OCI-LY7 (cell line): ENCODE measurements at regions not wholly inside any gene's neighbourhood (a gene's known extent, or its start where the extent isn't known, plus 50 kb on each side); places are given as distances from the start of the nearest gene placed in this dataset.

Source experiments
- BruUV-seq: library from RNA; stranded (reverse); fragments of 400-500 nt; replicated peaks from 2 replicates; lab custom pipeline; 2021; lab: Mats Ljungman, UMichigan
- CTCF ChIA-PET: fragments of 300-600 bp; sonication (Branson Sonifier 250); formaldehyde crosslinking; loops from one replicate; lab custom pipeline; 2022; ENCODE audit warnings: antibody characterized with exemption; ENCODE audit not compliant: unreplicated experiment; lab: Charles Lee
- POLR2A ChIA-PET: fragments of 300-600 bp; sonication (Branson Sonifier 250); formaldehyde crosslinking; loops from one replicate; lab custom pipeline; 2022; ENCODE audit warnings: antibody characterized with exemption; lab: Charles Lee
- DNase-seq: peaks from one replicate; pipeline ENCODE4 v3.0.0-alpha.2; 2015; ENCODE audit warnings: low spot score
- H2AFZ ChIP-seq: fragments of 200-600 bp; sonication (generic), shearing (Covaris generic); 2 replicates; pipeline ENCODE4 v1.6.1; 2014; ENCODE audit warnings: mild to moderate bottlenecking, antibody characterized with exemption, low read length, moderate library complexity
- H3K27ac ChIP-seq: fragments of 200-600 bp; sonication (generic); 2 replicates; pipeline ENCODE4 v1.5.1; 2014; ENCODE audit warnings: mixed run types, low read depth, mild to moderate bottlenecking, moderate library complexity, low read length, inconsistent platforms; ENCODE audit not compliant: poor library complexity, severe bottlenecking
- H3K36me3 ChIP-seq: fragments of 200-600 bp; sonication (generic); 2 replicates; pipeline ENCODE4 v1.6.1; 2014; ENCODE audit warnings: mild to moderate bottlenecking, antibody characterized with exemption, low read length, moderate library complexity, mixed read lengths; ENCODE audit not compliant: insufficient read depth
- H3K4me1 ChIP-seq: fragments of 200-600 bp; sonication (generic); 2 replicates; pipeline ENCODE4 v1.5.1; 2014; ENCODE audit warnings: mild to moderate bottlenecking, low read length; ENCODE audit not compliant: insufficient read depth, poor library complexity, severe bottlenecking
- H3K4me2 ChIP-seq: fragments of 200-600 bp; sonication (generic); 2 replicates; pipeline ENCODE4 v1.6.1; 2014; ENCODE audit warnings: mild to moderate bottlenecking, low read length
- H3K4me3 ChIP-seq: fragments of 200-600 bp; sonication (generic); 2 replicates; pipeline ENCODE4 v1.5.1; 2014; ENCODE audit warnings: mild to moderate bottlenecking, low read depth, low read length; ENCODE audit not compliant: poor library complexity, severe bottlenecking
- H3K79me2 ChIP-seq: fragments of 200-600 bp; sonication (generic); 2 replicates; pipeline ENCODE4 v1.6.1; 2016; ENCODE audit warnings: low read depth, mild to moderate bottlenecking, low read length, moderate library complexity, mixed read lengths; ENCODE audit not compliant: insufficient read depth
- H3K9me2 ChIP-seq: fragments of 200-600 bp; sonication (generic); 2 replicates; pipeline ENCODE4 v1.6.1; 2016; ENCODE audit warnings: mild to moderate bottlenecking, low read length, mixed read lengths; ENCODE audit not compliant: insufficient read depth
- H3K9me3 ChIP-seq: fragments of 200-600 bp; sonication (generic); 2 replicates; pipeline ENCODE4 v1.6.1; 2014; ENCODE audit warnings: mild to moderate bottlenecking, mixed run types, low read length, mixed read lengths
- H4K20me1 ChIP-seq: fragments of 200-600 bp; sonication (generic); 2 replicates; pipeline ENCODE4 v1.6.1; 2014; ENCODE audit warnings: mild to moderate bottlenecking, antibody characterized with exemption, low read length, moderate library complexity, mixed read lengths; ENCODE audit not compliant: insufficient read depth
- CTCF ChIP-seq: fragments of 200-600 bp; sonication (generic); conservative IDR thresholded peaks from 2 replicates; pipeline ENCODE4 v1.5.1; 2014; ENCODE audit warnings: mild to moderate bottlenecking, antibody characterized with exemption, low read length, moderate library complexity, mixed read lengths
- EZH2phosphoT487 ChIP-seq: fragments of 200-600 bp; sonication (generic); IDR thresholded peaks from 2 replicates; pipeline ENCODE4 v1.6.1; 2018; ENCODE audit warnings: low read depth, borderline replicate concordance, mild to moderate bottlenecking, mixed run types, antibody characterized with exemption, low read length, moderate library complexity, mixed read lengths
- intact Hi-C: fragments of 100-400 bp; cut with micrococcal nuclease; formaldehyde crosslinking; loops from one replicate; pipeline ENCODE4 v1.10.0; 2022; ENCODE audit not compliant: unreplicated experiment

- intact Hi-C loops, result no loop called here
- no peaks in the 10 kb centered on the region for H3K4me1 ChIP-seq
- no TSS peak for BruUV-seq
- H3K36me3 ChIP-seq, result no peaks in the 10 kb centered on the region
- TF ChIP-seq CTCF, result no peak
- TF ChIP-seq EZH2phosphoT487, result no peak
- no peak overlapping the region for H2AFZ ChIP-seq
- no peak overlapping the region for H3K27ac ChIP-seq
- no peak for DNase-seq
- ChIA-PET POLR2A (no interaction called here), CTCF (no interaction called here)
- no peaks in the 10 kb centered on the region for H3K79me2 ChIP-seq
- no peaks in the 10 kb centered on the region for H3K9me3 ChIP-seq
- H3K4me2 ChIP-seq, result no peak overlapping the region
- H4K20me1 ChIP-seq, result no peaks in the 10 kb centered on the region
- H3K4me3 ChIP-seq, result no peak overlapping the region
- no peaks in the 10 kb centered on the region for H3K9me2 ChIP-seq
Measured at GRCh38 chr16:49048557-49048956, 233.1 kb downstream of the CBLN1 start.

GRCh38 chr16:49036126-49036525, 245.5 kb downstream of the CBLN1 start:
- Histone ChIP-seq H3K4me3 (no peak overlapping the region), H2AFZ (no peak overlapping the region), H3K4me2 (no peak overlapping the region), H3K27ac (no peak overlapping the region), H3K4me1 (no peaks in the 10 kb centered on the region), H3K79me2 (no peaks in the 10 kb centered on the region), H4K20me1 (no peaks in the 10 kb centered on the region), H3K36me3 (no peaks in the 10 kb centered on the region), H3K9me3 (no peaks in the 10 kb centered on the region), H3K9me2 (no peaks in the 10 kb centered on the region; the same call in 1 of the 2 replicates)
- POLR2A ChIA-PET, result no interaction called here
- CTCF ChIA-PET, result no interaction called here
- intact Hi-C loops, result no loop called here
- no peak for DNase-seq
- TF ChIP-seq EZH2phosphoT487 (no peak), CTCF (no peak)
- no TSS peak for BruUV-seq

- Histone ChIP-seq H3K9me3 (no peaks in the 10 kb centered on the region), H3K4me1 (no peaks in the 10 kb centered on the region), H3K79me2 (no peaks in the 10 kb centered on the region), H2AFZ (no peak overlapping the region), H3K9me2 (no peaks in the 10 kb centered on the region), H3K4me2 (no peak overlapping the region), H3K4me3 (no peak overlapping the region), H3K27ac (no peak overlapping the region), H3K36me3 (no peaks in the 10 kb centered on the region), H4K20me1 (no peaks in the 10 kb centered on the region)
- intact Hi-C loops, result loop anchor here (10.0 kb wide), 1 partner anchor 157 kb away; no protein-coding TSS in a partner anchor
- DNase-seq, result no peak
- CTCF ChIA-PET, result no interaction called here
- TF ChIP-seq CTCF, result no peak
- TF ChIP-seq EZH2phosphoT487, result no peak
- no TSS peak for BruUV-seq
- POLR2A ChIA-PET, result no interaction called here
Measured at GRCh38 chr16:49027420-49027819, 254.2 kb downstream of the CBLN1 start.
